ENCODE measurements at regions not wholly inside any gene's neighbourhood (a gene's known extent, or its start where the extent isn't known, plus 50 kb on each side); places are given as distances from the start of the nearest gene placed in this dataset.

GRCh38 chr3:110343376-110343775, 728.2 kb upstream of the NECTIN3 start:
- Histone ChIP-seq H3K4me1 (no peaks in the 10 kb centered on the region), H3K27ac (no peak overlapping the region), H3K27me3 (no peaks in the 10 kb centered on the region), H3K9me3 (no peaks in the 10 kb centered on the region), H3K4me3 (no peak overlapping the region), H3K36me3 (no peaks in the 10 kb centered on the region)
- WGBS, 2 donors: 81 to 93% methylated on average over 3 of the region's 3 CpGs
- ATAC-seq (ENCODE audit: low FRiP score in 2 of 2) (no peak), DNase-seq (no peak)
- no peak for TF ChIP-seq POLR2A (IDR thresholded peaks at IDR 0.05)
- no peak for TF ChIP-seq CTCF (IDR thresholded peaks at IDR 0.05)
- no peak for TF ChIP-seq POLR2AphosphoS5 (IDR thresholded peaks at IDR 0.05)
- no peak for TF ChIP-seq EP300 (IDR thresholded peaks at IDR 0.05)

- no peak overlapping the region for H3K4me3 ChIP-seq
- no peaks in the 10 kb centered on the region for H3K27me3 ChIP-seq
- no peak for TF ChIP-seq POLR2A (IDR thresholded peaks at IDR 0.05)
- no peak for TF ChIP-seq POLR2AphosphoS5 (IDR thresholded peaks at IDR 0.05)
- no peak for TF ChIP-seq CTCF (IDR thresholded peaks at IDR 0.05)
- TF ChIP-seq EP300 (IDR thresholded peaks at IDR 0.05): no peak
- WGBS, 2 donors: 97 to 100% methylated on average over 1 of the region's 1 CpG
- no peak overlapping the region for H3K27ac ChIP-seq
- no peaks in the 10 kb centered on the region for H3K36me3 ChIP-seq
- H3K4me1 ChIP-seq: no peaks in the 10 kb centered on the region
- DNase-seq (no peak), ATAC-seq (ENCODE audit: low FRiP score in 2 of 2) (no peak)
- H3K9me3 ChIP-seq: no peaks in the 10 kb centered on the region
These were observed 727.7 kb upstream of the NECTIN3 start for GRCh38 chr3:110343945-110344344.

GRCh38 chr3:110344487-110344886, 727.1 kb upstream of the NECTIN3 start:
- Histone ChIP-seq H3K4me3 (no peak overlapping the region), H3K9me3 (no peaks in the 10 kb centered on the region), H3K36me3 (no peaks in the 10 kb centered on the region), H3K4me1 (no peaks in the 10 kb centered on the region), H3K27ac (no peak overlapping the region), H3K27me3 (no peaks in the 10 kb centered on the region)
- DNase-seq (no peak), ATAC-seq (ENCODE audit: low FRiP score in 2 of 2) (no peak)
- TF ChIP-seq POLR2A (IDR thresholded peaks at IDR 0.05) (no peak), POLR2AphosphoS5 (IDR thresholded peaks at IDR 0.05) (no peak), CTCF (IDR thresholded peaks at IDR 0.05) (no peak), EP300 (IDR thresholded peaks at IDR 0.05) (no peak)

GRCh38 chr3:110344897-110345767, 726.5 kb upstream of the NECTIN3 start:
- H3K4me1 ChIP-seq: no peaks in the 10 kb centered on the region
- H3K36me3 ChIP-seq: no peaks in the 10 kb centered on the region
- WGBS, 2 donors: 35 to 41% methylated on average over 5 of the region's 5 CpGs
- no peak overlapping the region for H3K4me3 ChIP-seq
- ATAC-seq (ENCODE audit: low FRiP score in 2 of 2) (peak; percentile 19 to 81), DNase-seq (no peak)
- H3K27me3 ChIP-seq: no peaks in the 10 kb centered on the region
- H3K9me3 ChIP-seq: no peaks in the 10 kb centered on the region
- no peak overlapping the region for H3K27ac ChIP-seq
- TF ChIP-seq POLR2AphosphoS5 (IDR thresholded peaks at IDR 0.05) (no peak), POLR2A (IDR thresholded peaks at IDR 0.05) (no peak), CTCF (IDR thresholded peaks at IDR 0.05) (no peak), EP300 (IDR thresholded peaks at IDR 0.05) (no peak)

- Histone ChIP-seq H3K4me3 (no peak overlapping the region), H3K36me3 (no peaks in the 10 kb centered on the region), H3K4me1 (no peaks in the 10 kb centered on the region), H3K27ac (no peak overlapping the region), H3K9me3 (no peaks in the 10 kb centered on the region), H3K27me3 (no peaks in the 10 kb centered on the region)
- 80 to 85% methylated on average over 2 of the region's 2 CpGs for WGBS, 2 donors
- ATAC-seq (ENCODE audit: low FRiP score in 2 of 2): no peak
- no peak for DNase-seq
- no peak for TF ChIP-seq POLR2AphosphoS5 (IDR thresholded peaks at IDR 0.05)
These were observed 722.3 kb upstream of the NECTIN3 start for GRCh38 chr3:110349295-110349694.
